Keratinocyte (primary cell): ENCODE measurements at regions not wholly inside any gene's neighbourhood (a gene's known extent, or its start where the extent isn't known, plus 50 kb on each side); places are given as distances from the start of the nearest gene placed in this dataset.

ENCODE experiments used
- EZH2 ChIP-seq: IDR thresholded peaks from one replicate; pipeline ENCODE4 v1.6.1; 2012; ENCODE audit warnings: inconsistent platforms, mild to moderate bottlenecking, low read length, moderate library complexity
- TF ChIP-seq, protein P1 (sequence below), 3 experiments: IDR thresholded peaks in 1 of 3; conservative IDR thresholded peaks in 1 of 3; optimal IDR thresholded peaks in 1 of 3; 2 replicates in 2 of 3; 3 replicates in 1 of 3; pipeline versions ENCODE3 to v1.5.1; 2011; ENCODE audit warnings: low read length in 3 of 3, mild to moderate bottlenecking in 3 of 3, moderate library complexity in 2 of 3, control low read depth in 1 of 3, inconsistent platforms in 1 of 3; ENCODE audit not compliant: insufficient read depth in 2 of 3; ENCODE audit errors: extremely low read depth in 1 of 3

DNA sequence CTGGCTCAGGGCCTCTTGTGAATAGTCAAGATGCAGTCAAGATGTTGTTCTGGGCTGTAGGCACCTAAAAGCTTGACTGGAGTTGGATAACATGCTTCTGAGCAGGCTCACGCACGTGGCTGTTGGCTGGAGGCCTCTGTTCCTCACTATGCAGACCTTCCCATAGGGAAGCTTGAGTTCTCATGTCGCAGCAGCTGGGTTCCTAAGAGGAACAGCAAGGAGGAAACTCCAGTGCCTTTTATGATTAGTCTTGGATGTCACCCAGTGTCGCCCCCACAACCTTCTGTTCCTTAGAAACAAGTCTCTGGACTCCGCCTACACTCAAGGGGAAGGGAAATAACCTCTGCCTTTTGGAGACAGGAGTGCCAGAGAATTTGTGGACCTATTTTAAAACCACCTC is 210.7 kb downstream of the BCAS1 start:
- TF ChIP-seq, protein P1, sequence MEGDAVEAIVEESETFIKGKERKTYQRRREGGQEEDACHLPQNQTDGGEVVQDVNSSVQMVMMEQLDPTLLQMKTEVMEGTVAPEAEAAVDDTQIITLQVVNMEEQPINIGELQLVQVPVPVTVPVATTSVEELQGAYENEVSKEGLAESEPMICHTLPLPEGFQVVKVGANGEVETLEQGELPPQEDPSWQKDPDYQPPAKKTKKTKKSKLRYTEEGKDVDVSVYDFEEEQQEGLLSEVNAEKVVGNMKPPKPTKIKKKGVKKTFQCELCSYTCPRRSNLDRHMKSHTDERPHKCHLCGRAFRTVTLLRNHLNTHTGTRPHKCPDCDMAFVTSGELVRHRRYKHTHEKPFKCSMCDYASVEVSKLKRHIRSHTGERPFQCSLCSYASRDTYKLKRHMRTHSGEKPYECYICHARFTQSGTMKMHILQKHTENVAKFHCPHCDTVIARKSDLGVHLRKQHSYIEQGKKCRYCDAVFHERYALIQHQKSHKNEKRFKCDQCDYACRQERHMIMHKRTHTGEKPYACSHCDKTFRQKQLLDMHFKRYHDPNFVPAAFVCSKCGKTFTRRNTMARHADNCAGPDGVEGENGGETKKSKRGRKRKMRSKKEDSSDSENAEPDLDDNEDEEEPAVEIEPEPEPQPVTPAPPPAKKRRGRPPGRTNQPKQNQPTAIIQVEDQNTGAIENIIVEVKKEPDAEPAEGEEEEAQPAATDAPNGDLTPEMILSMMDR (optimal IDR thresholded peaks at IDR 0.05 in 1 of 3, IDR thresholded peaks at IDR 0.05 in 1 of 3, conservative IDR thresholded peaks at IDR 0.05 in 1 of 3; ENCODE audit: extremely low read depth in 1 of 3, insufficient read depth in 2 of 3, low read length in 3 of 3) = no peak
- no peak for TF ChIP-seq EZH2
